ENCODE measurements at regions not wholly inside any gene's neighbourhood (a gene's known extent, or its start where the extent isn't known, plus 50 kb on each side); places are given as distances from the start of the nearest gene placed in this dataset.

- no peak overlapping the region for H3K27ac Mint-ChIP-seq
- no peak overlapping the region for H2BK5ac ChIP-seq (ENCODE audit: insufficient read length, low read length)
- no peaks in the 10 kb centered on the region for H3K9me3 ChIP-seq (ENCODE audit: control insufficient read depth, low read depth, low read length)
- H3K4me1 ChIP-seq (ENCODE audit: insufficient read depth, low read length), result no peaks in the 10 kb centered on the region
- no CpG with 5 or more reads among the region's 4 CpGs for WGBS (ENCODE audit: extremely low coverage, insufficient read length, low lambda C conversion rate)
- no peak overlapping the region for H2AK5ac ChIP-seq (ENCODE audit: insufficient read length, low read length)
- H2BK15ac ChIP-seq (ENCODE audit: low read depth, low read length), result no peak overlapping the region
- no peaks in the 10 kb centered on the region for H4K20me1 ChIP-seq (ENCODE audit: control insufficient read depth, insufficient read depth, insufficient read length)
- no peak overlapping the region for H3K9ac ChIP-seq (ENCODE audit: extremely low read depth, insufficient read length, low read length)
- H3K36me3 Mint-ChIP-seq (ENCODE audit: insufficient read depth in 1 of 3, low read depth in 3 of 3), result no peaks in the 10 kb centered on the region; a peak in 1 of 7 replicates
- no peaks in the 10 kb centered on the region; the same call in 1 of the 2 replicates for H3K27me3 Mint-ChIP-seq (ENCODE audit: low read depth)
- H4K5ac ChIP-seq (ENCODE audit: insufficient read length, low read depth, low read length), result no peak overlapping the region
- H3K27ac ChIP-seq (ENCODE audit: insufficient read length, low read depth, low read length), result no peak overlapping the region
- no peak overlapping the region for H4K8ac ChIP-seq (replicated peaks; ENCODE audit: insufficient read length, low read depth, low read length)
- H3K18ac ChIP-seq (ENCODE audit: insufficient read length, low read depth, low read length), result no peak overlapping the region
- H3K4me2 ChIP-seq (ENCODE audit: insufficient read depth, insufficient read length, low read length), result no peak overlapping the region
- H4K91ac ChIP-seq (ENCODE audit: insufficient read length, low read depth, low read length), result no peak overlapping the region
- H3K4me1 Mint-ChIP-seq, result peaks cover 2 to 3% of the 10 kb centered on the region in 2 experiments; a peak in 2 of 4 replicates
- no peaks in the 10 kb centered on the region for H3K23me2 ChIP-seq (ENCODE audit: insufficient read length, low read depth, low read length, poor library complexity, severe bottlenecking)
- no peak overlapping the region for H3K14ac ChIP-seq (ENCODE audit: insufficient read depth, low read length)
- peak; percentile 50; the same call in 2 of the 3 replicates for TF ChIP-seq CTCF (conservative IDR thresholded peaks at IDR 0.05)
- no peaks in the 10 kb centered on the region for H3K79me2 ChIP-seq (ENCODE audit: insufficient read depth, low read length)
- no peak overlapping the region for H3K56ac ChIP-seq (ENCODE audit: insufficient read length, low read depth, low read length)
- no peak overlapping the region for H2BK20ac ChIP-seq (ENCODE audit: low read depth, low read length, poor library complexity, severe bottlenecking)
- no peaks in the 10 kb centered on the region for H3K27me3 ChIP-seq (ENCODE audit: insufficient read depth, low read length)
- no peaks in the 10 kb centered on the region for H3K79me1 ChIP-seq (ENCODE audit: insufficient read depth, low read depth, low read length, poor library complexity, severe bottlenecking)
- no peak overlapping the region for H3K23ac ChIP-seq (ENCODE audit: insufficient read length, low read depth, low read length)
- H2BK12ac ChIP-seq (ENCODE audit: insufficient read length, low read depth, low read length), result no peak overlapping the region
- no peak overlapping the region for H3K4ac ChIP-seq (ENCODE audit: low read depth, low read length)
- H3K9me3 Mint-ChIP-seq, result no peaks in the 10 kb centered on the region; a peak in 2 of 5 replicates
- peak; percentile 61 for DNase-seq
- H3K4me3 Mint-ChIP-seq, result no peak overlapping the region
- H3T11ph ChIP-seq (ENCODE audit: low read length), result no peak overlapping the region
- H2AFZ ChIP-seq (ENCODE audit: low read length), result no peak overlapping the region
- H2BK120ac ChIP-seq (ENCODE audit: low read depth, low read length, poor library complexity, severe bottlenecking), result no peak overlapping the region
Observed at GRCh38 chr18:54004828-54005227, 219.6 kb downstream of the MBD2 start.

Measured in H9 (cell line).